IMR-90 (cell line): ENCODE measurements at regions not wholly inside any gene's neighbourhood (a gene's known extent, or its start where the extent isn't known, plus 50 kb on each side); places are given as distances from the start of the nearest gene placed in this dataset.

Experiments
- ATAC-seq: fragments of 200-7000 bp; cut with Tn5 transposase; 2 replicates; pipeline ENCODE4 v1.9.1; 2020; ENCODE audit warnings: low read depth, mild to moderate bottlenecking, moderate library complexity
- BruUV-seq: library from RNA; stranded (reverse); fragments of 400-500 nt; replicated peaks from 2 replicates; lab custom pipeline; 2021; lab: Mats Ljungman, UMichigan
- CTCF ChIA-PET: fragments of 300-600 bp; formaldehyde crosslinking; extraction: SDS; loops from one replicate; lab custom pipeline; 2021; ENCODE audit warnings: antibody characterized with exemption; lab: Yijun Ruan, JAX
- POLR2A ChIA-PET: fragments of 300-600 bp; sonication (Branson Sonifier 250); formaldehyde crosslinking; loops from one replicate; lab custom pipeline; 2022; ENCODE audit warnings: antibody characterized with exemption; ENCODE audit not compliant: unreplicated experiment; lab: Charles Lee
- DNase-seq: peaks from one replicate; pipeline ENCODE4 v3.0.0; 2013
- H2AFZ ChIP-seq: replicated peaks from 2 replicates; pipeline ENCODE3; 2013; ENCODE audit warnings: low read length, mild to moderate bottlenecking; ENCODE audit not compliant: poor library complexity
- H2AK5ac ChIP-seq: 2 replicates; pipeline ENCODE4 v1.6.1; 2013; ENCODE audit warnings: low read depth, low read length, inconsistent platforms
- H2AK9ac ChIP-seq: replicated peaks from 2 replicates; pipeline ENCODE3; 2013; ENCODE audit warnings: mild to moderate bottlenecking, low read depth, low read length, moderate library complexity; ENCODE audit not compliant: poor library complexity
- H2BK120ac ChIP-seq: 2 replicates; pipeline ENCODE4 v1.6.1; 2013; ENCODE audit warnings: low read depth, low read length, inconsistent platforms
- H2BK15ac ChIP-seq: 3 replicates; pipeline ENCODE4 v1.6.1; 2013; ENCODE audit warnings: low read depth, low read length, inconsistent platforms
- H2BK20ac ChIP-seq: 2 replicates; pipeline ENCODE4 v1.6.1; 2013; ENCODE audit warnings: low read depth, mild to moderate bottlenecking, inconsistent platforms, low read length, moderate library complexity
- H2BK5ac ChIP-seq: 2 replicates; pipeline ENCODE4 v1.6.1; 2013; ENCODE audit warnings: mild to moderate bottlenecking, low read depth, low read length, inconsistent platforms; ENCODE audit not compliant: poor library complexity, severe bottlenecking
- H3K14ac ChIP-seq: replicated peaks from 2 replicates; pipeline ENCODE4 v1.6.1; 2013; ENCODE audit warnings: low read depth, low read length, inconsistent platforms
- H3K18ac ChIP-seq: 2 replicates; pipeline ENCODE4 v1.6.1; 2013; ENCODE audit warnings: low read depth, low read length, control low read depth
- H3K23ac ChIP-seq: 2 replicates; pipeline ENCODE4 v1.6.1; 2013; ENCODE audit warnings: low read depth, low read length, inconsistent platforms
- H3K27ac ChIP-seq: 2 replicates; pipeline ENCODE4 v1.5.1; 2013; ENCODE audit warnings: mild to moderate bottlenecking, control low read depth, low read length; ENCODE audit not compliant: insufficient read depth
- H3K27me3 ChIP-seq: 2 replicates; pipeline ENCODE4 v1.6.1; 2013; ENCODE audit warnings: low read length; ENCODE audit not compliant: control insufficient read depth, insufficient read depth
- H3K36me3 ChIP-seq: 2 replicates; pipeline ENCODE4 v1.6.1; 2013; ENCODE audit warnings: low read length, mixed read lengths; ENCODE audit not compliant: control insufficient read depth, insufficient read depth
- H3K4ac ChIP-seq: 2 replicates; pipeline ENCODE4 v1.6.1; 2013; ENCODE audit warnings: low read depth, low read length, inconsistent platforms
- H3K4me1 ChIP-seq: 2 replicates; pipeline ENCODE4 v1.6.1; 2013; ENCODE audit warnings: low read length, mixed read lengths; ENCODE audit not compliant: control insufficient read depth, insufficient read depth
- H3K4me2 ChIP-seq: 2 replicates; pipeline ENCODE4 v1.6.1; 2013; ENCODE audit warnings: low read depth, mild to moderate bottlenecking, control low read depth, low read length, moderate library complexity
- H3K4me3 ChIP-seq: 2 replicates; pipeline ENCODE4 v1.5.1; 2013; ENCODE audit warnings: low read depth, mild to moderate bottlenecking, control low read depth, low read length, moderate library complexity; ENCODE audit not compliant: insufficient read depth
- H3K56ac ChIP-seq: 2 replicates; pipeline ENCODE4 v1.6.1; 2013; ENCODE audit warnings: low read length, inconsistent platforms; ENCODE audit not compliant: insufficient read depth; ENCODE audit errors: extremely low read depth
- H3K79me1 ChIP-seq, 2 experiments: 2 replicates each; pipeline ENCODE4 v1.6.1; 2013; ENCODE audit warnings: low read length in 2 of 2, inconsistent platforms in 1 of 2, low read depth in 1 of 2
- H3K9ac ChIP-seq: 2 replicates; pipeline ENCODE4 v1.6.1; 2013; ENCODE audit warnings: low read depth, low read length, control low read depth
- H3K9me1 ChIP-seq: 2 replicates; pipeline ENCODE4 v1.6.1; 2013; ENCODE audit warnings: low read length, inconsistent platforms; ENCODE audit not compliant: insufficient read depth
- H3K9me3 ChIP-seq: 2 replicates; pipeline ENCODE4 v1.6.1; 2013; ENCODE audit warnings: low read length; ENCODE audit not compliant: control insufficient read depth, insufficient read depth
- H4K20me1 ChIP-seq: 2 replicates; pipeline ENCODE4 v1.6.1; 2013; ENCODE audit warnings: low read length, inconsistent platforms; ENCODE audit not compliant: insufficient read depth
- H4K5ac ChIP-seq: 2 replicates; pipeline ENCODE4 v1.6.1; 2013; ENCODE audit warnings: mild to moderate bottlenecking, low read depth, low read length, control low read depth
- H4K8ac ChIP-seq, 2 experiments: 2 replicates each; pipeline ENCODE4 v1.6.1; 2013; ENCODE audit warnings: low read depth in 2 of 2, low read length in 2 of 2, control low read depth in 1 of 2, inconsistent platforms in 1 of 2
- H4K91ac ChIP-seq: 2 replicates; pipeline ENCODE4 v1.6.1; 2013; ENCODE audit warnings: low read depth, low read length, inconsistent platforms; ENCODE audit not compliant: insufficient read depth
- CHD1 ChIP-seq: IDR thresholded peaks from 2 replicates; pipeline ENCODE4 v1.6.1; 2012; ENCODE audit warnings: low read depth, low read length, improper control_type of control experiment
- FOS ChIP-seq: fragments of 150-350 bp; IDR thresholded peaks from 2 replicates; pipeline ENCODE4 v1.6.1; 2016; ENCODE audit warnings: low read depth, low read length
- POLR2A ChIP-seq: IDR thresholded peaks from 2 replicates; pipeline ENCODE4 v1.6.1; 2012; ENCODE audit warnings: mild to moderate bottlenecking, low read depth, low read length
- RCOR1 ChIP-seq: IDR thresholded peaks from 2 replicates; pipeline ENCODE4 v1.6.1; 2012; ENCODE audit warnings: mild to moderate bottlenecking, low read length, improper control_type of control experiment; ENCODE audit not compliant: insufficient replicate concordance
- RFX5 ChIP-seq: IDR thresholded peaks from 2 replicates; pipeline ENCODE4 v1.8.0; 2012; ENCODE audit warnings: low read depth, mild to moderate bottlenecking, low read length, moderate library complexity
- SMC3 ChIP-seq: fragments of 150-350 bp; IDR thresholded peaks from 2 replicates; pipeline ENCODE4 v1.6.1; 2016; ENCODE audit warnings: low read depth, mild to moderate bottlenecking, antibody characterized with exemption, low read length, moderate library complexity
- USF2 ChIP-seq: fragments of 150-350 bp; IDR thresholded peaks from 2 replicates; pipeline ENCODE4 v1.6.1; 2017; ENCODE audit warnings: mild to moderate bottlenecking, antibody characterized with exemption, low read length, low read depth
- WGBS, 2 experiments: methylation state at CpG; one replicate each; pipeline versions ENCODE4 v1.1.5 to v1.1.7; 2013; ENCODE audit warnings: missing lambda C conversion rate in 2 of 2; ENCODE audit not compliant: insufficient read length in 1 of 2; ENCODE audit errors: extremely low coverage in 2 of 2; 5-methylcytosine and 5-hydroxymethylcytosine counted together
- dilution Hi-C: fragments of 300-500 bp; cut with HindIII; formaldehyde crosslinking; loops from one replicate; pipeline ENCODE4 v1.14.3; 2018; ENCODE audit warnings: low sequenced_read_pairs; ENCODE audit not compliant: unreplicated experiment
- in situ Hi-C: fragments of 300-500 bp; cut with MboI; formaldehyde crosslinking; loops from 3 replicates; pipeline ENCODE4 v1.14.3; 2019; ENCODE audit warnings: low sequenced_read_pairs, inconsistent platforms, mixed read lengths
- intact Hi-C: fragments of 100-400 bp; cut with micrococcal nuclease; formaldehyde crosslinking; loops from 2 replicates; pipeline ENCODE4 v1.10.0; 2022

GRCh38 chr3:137852391-137852830, 88.3 kb downstream of the SOX14 start:
- ChIA-PET POLR2A (no interaction called here), CTCF (no interaction called here)
- Histone ChIP-seq H3K56ac (no peak overlapping the region), H2BK20ac (no peak overlapping the region), H3K27ac (no peak overlapping the region), H3K27me3 (no peaks in the 10 kb centered on the region), H3K4ac (no peak overlapping the region), H3K18ac (no peak overlapping the region), H2BK5ac (no peak overlapping the region), H3K9me1 (no peaks in the 10 kb centered on the region), H3K9me3 (no peaks in the 10 kb centered on the region; the same call in 1 of the 2 replicates), H2BK15ac (no peak overlapping the region), H4K5ac (no peak overlapping the region), H3K4me3 (no peak overlapping the region), H2BK120ac (no peak overlapping the region), H3K9ac (no peak overlapping the region), H3K4me1 (no peaks in the 10 kb centered on the region), H3K14ac (no peak overlapping the region), H2AFZ (no peak overlapping the region), H3K23ac (no peak overlapping the region), H3K4me2 (no peak overlapping the region), H4K91ac (no peak overlapping the region), H3K79me1 (no peaks in the 10 kb centered on the region), H4K20me1 (no peaks in the 10 kb centered on the region), H2AK5ac (no peak overlapping the region), H3K36me3 (no peaks in the 10 kb centered on the region), H4K8ac (no peak overlapping the region), H2AK9ac (no peak overlapping the region)
- WGBS, 2 experiments: 55% methylated on average over 5 of the region's 13 CpGs; no CpG with 5 or more reads in 1 of the 2 experiments
- intact Hi-C loops: no loop called here
- dilution Hi-C loops: no loop called here
- in situ Hi-C loops: no loop called here
- no TSS peak for BruUV-seq
- TF ChIP-seq CHD1 (no peak), RFX5 (no peak), POLR2A (no peak), FOS (no peak), USF2 (no peak), SMC3 (no peak), RCOR1 (no peak)
- DNase-seq (no peak), ATAC-seq (no peak)
